Retinal pigment epithelial cell (primary cell): ENCODE measurements at regions not wholly inside any gene's neighbourhood (a gene's known extent, or its start where the extent isn't known, plus 50 kb on each side); places are given as distances from the start of the nearest gene placed in this dataset.

Source experiments
- DNase-seq: peaks from one replicate; pipeline ENCODE4 v3.0.0-alpha.2; 2010; ENCODE audit warnings: low read depth
- H3K4me3 ChIP-seq: 2 replicates; pipeline ENCODE4 v1.5.1; 2011; ENCODE audit warnings: mild to moderate bottlenecking, low read length, control low read depth, moderate library complexity
- TF ChIP-seq, protein P1 (sequence below): conservative IDR thresholded peaks from 2 replicates; pipeline ENCODE4 v1.5.1; 2011; ENCODE audit warnings: low read depth, low read length, control low read depth, inconsistent platforms

DNA sequence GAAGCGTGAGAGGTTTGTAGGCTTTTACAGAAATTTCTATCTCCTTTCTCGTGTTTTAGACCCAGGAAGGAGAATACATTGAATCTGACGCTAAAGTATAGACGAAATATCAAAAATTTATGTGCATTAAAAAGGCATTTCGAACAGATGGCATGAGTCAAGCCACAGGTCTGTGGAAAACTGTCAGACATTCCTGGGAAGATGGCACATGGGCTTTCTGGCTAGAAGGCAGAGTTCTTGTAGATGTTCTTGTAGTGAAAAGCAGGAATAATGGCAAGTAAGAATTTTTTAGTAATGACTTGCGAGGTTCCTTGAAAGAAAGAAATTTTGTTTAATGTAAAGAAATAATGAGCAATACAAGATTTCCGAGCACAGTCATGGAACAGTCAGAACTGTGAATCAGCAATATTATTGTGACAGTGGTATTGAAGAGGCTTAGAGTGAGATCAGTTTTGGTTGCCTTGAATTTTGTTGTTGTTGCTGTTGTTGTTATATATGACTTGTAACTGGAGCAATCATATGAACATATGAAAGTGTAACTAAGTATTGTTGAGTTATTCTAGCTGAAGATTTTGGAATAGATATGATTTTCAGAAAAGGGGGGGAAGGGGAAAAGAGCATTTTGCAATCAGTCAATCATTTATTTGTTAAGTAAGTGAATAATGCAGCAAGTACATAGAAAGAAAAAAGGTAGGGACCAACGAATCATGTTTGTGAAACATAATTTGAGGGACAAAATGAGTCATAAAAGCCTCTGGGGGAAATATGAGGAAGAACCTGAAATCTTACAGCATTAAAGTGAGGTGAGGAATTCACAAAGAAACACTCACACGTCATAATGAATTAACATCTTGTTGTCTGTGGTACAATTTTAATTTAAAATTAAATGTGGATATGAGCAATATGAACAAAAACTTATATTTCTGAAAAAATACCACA, 339.0 kb upstream of the CTNND2 start:
- H3K4me3 ChIP-seq: no peak overlapping the region
- TF ChIP-seq, protein P1, sequence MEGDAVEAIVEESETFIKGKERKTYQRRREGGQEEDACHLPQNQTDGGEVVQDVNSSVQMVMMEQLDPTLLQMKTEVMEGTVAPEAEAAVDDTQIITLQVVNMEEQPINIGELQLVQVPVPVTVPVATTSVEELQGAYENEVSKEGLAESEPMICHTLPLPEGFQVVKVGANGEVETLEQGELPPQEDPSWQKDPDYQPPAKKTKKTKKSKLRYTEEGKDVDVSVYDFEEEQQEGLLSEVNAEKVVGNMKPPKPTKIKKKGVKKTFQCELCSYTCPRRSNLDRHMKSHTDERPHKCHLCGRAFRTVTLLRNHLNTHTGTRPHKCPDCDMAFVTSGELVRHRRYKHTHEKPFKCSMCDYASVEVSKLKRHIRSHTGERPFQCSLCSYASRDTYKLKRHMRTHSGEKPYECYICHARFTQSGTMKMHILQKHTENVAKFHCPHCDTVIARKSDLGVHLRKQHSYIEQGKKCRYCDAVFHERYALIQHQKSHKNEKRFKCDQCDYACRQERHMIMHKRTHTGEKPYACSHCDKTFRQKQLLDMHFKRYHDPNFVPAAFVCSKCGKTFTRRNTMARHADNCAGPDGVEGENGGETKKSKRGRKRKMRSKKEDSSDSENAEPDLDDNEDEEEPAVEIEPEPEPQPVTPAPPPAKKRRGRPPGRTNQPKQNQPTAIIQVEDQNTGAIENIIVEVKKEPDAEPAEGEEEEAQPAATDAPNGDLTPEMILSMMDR: no peak
- DNase-seq: no peak

DNA sequence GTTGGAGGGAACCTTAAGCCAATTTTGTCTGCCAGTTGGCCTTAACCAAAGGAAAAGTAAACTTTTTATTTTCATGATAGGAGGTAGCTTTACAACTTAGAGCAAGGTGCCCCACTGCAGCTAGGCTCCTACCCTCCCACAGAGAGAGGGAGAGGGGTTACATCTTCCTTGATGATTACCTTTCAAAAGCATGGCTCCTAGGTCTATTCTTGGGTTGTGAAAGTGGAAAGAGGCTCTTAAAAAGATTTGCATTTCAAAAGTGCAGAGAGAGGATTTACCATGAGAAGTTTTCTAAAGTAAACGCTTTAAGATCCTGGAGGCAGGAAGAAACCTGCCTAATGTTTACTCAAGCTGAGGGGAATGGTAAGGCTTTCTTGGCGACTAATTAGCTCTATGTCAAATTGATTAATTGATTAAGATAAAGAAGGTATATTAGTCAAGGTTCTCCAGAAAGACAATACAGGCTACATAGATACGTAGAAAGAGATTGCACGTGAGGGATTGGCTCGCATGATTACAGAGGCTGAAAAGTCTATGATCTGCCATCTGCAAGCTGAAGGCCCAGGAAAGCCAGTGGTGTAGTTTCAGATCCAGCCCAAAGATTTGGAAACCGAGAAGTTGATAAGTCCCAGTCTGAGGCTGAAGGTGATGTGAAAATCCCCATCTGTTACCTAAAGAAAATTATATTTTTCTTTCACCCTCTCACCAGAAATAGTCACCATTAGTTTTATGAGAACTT, 333.8 kb upstream of the CTNND2 start:
- TF ChIP-seq, protein P1: no peak
- H3K4me3 ChIP-seq: no peak overlapping the region
- no peak for DNase-seq

DNA sequence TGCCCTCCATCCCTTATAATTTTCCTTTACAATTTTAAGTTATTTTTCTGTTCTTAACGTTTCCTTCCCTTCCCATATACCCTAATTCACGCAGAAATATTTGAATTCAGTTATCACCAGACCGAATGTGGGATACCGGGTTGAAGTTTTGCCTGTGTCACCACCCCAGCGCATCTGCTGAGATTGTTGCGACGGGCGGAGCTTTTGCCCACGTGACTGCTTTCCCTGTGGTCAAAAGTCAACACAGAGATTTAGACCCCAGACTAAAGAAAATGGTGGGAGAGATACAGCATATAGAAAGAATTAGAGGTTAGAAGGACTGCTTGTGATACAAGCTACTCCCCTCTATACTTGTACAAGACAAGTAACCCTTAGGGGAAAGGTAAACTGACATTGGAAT, 326.4 kb upstream of the CTNND2 start:
- TF ChIP-seq, protein P1: no peak
- H3K4me3 ChIP-seq: no peak overlapping the region

DNA sequence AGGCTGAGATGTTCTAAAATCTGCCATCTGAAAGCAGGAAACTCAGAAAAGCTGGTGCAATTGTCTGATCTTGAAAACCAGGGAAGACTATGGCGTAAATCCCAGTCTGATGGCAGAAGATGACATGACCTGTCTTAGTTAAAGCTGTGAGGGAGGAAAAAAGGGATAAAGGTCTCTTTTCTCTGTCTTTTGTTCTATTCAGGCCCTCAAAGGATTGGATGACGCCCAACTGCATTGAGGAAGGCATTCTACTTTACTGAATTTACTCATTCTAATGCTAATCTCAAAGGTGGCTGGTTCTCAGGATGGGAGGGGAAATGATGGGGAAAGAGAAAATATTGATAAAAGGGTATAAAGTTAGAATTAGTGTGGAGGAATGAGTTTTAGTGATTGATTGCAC, 312.8 kb upstream of the CTNND2 start:
- no peak for DNase-seq
- no peak overlapping the region for H3K4me3 ChIP-seq
- TF ChIP-seq, protein P1: no peak

More for the DNA sequence above, 326.4 kb upstream of the CTNND2 start:
- no peak for DNase-seq

DNA sequence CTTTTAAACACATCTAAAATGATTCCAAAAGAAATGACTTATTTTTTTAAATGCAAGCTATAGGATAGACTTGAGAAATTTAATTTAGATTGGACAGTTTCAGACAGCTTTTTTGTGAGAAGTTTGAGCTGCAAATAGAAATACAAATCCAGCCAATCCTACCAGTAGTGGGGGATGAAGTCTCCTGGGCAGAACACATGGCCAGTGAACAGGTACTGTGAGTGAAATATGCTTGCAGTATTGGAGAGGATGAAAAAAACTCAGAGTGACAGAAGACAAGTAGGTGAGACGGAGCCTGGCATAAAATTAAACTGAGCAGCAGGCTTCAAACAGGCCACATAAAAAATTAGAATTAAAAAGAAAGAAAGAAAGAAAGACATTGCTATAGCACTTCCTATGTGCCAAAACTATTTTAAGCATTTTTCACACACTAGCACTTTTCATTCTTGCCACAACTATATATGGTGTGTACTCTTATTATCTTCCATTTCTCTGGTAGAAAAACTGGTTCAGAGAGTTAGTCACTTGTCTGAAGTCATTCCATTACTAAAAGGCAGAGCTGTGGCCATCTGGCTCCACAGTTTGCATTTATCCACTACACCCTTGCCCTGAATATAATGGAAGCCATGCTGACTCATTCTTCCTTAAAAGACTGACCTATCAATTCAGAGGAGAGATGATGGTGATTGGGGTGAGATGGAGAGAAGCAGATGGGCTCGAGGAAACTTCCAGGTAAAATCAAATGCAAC, 310.2 kb upstream of the CTNND2 start:
- TF ChIP-seq, protein P1: no peak
- DNase-seq: no peak
- no peak overlapping the region for H3K4me3 ChIP-seq

DNA sequence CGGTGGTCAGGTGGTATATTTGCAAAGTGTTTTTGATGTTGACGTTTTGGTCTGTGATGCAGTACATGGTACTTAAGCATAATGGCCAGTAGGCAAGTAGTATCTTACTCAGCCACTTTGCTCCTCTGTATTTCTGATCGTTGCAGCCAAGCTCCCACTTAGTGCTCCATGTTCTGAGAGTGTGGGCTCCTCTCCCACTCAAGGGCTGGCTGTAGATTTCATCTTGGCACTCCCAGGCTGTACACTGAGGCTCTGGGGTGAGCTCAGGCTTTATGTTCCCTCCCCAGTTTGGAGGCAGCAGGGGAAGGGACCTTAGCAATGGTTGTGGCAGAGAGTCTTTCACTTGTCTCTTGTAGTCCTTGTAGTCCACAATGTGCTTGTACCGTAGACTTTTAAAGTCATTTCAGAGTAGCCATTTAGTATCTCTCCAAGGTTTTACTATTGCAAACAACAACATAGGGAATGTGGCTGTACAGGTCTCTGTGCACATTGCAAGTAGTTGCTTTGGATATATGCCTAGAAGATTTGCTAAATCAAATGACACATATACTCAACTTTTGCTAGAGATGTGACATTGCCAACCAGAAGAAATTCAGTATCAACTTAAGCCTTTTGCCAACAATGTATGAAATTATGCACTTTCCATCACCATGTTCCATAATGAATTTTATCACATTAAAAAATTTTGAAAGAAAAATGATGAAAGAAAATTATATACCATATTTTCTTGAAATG, 304.3 kb upstream of the CTNND2 start:
- no peak overlapping the region for H3K4me3 ChIP-seq
- TF ChIP-seq, protein P1: no peak
- no peak for DNase-seq
